Natural killer cell (primary cell): ENCODE measurements at regions not wholly inside any gene's neighbourhood (a gene's known extent, or its start where the extent isn't known, plus 50 kb on each side); places are given as distances from the start of the nearest gene placed in this dataset.

ENCODE experiments used
- ATAC-seq, 3 donors: fragments of 150-1000 bp in 2 of 3; fragments of 200-7000 bp in 1 of 3; cut with Tn5 transposase; 1 replicate in 1 of 3; 2 replicates in 2 of 3; pipeline ENCODE4 v1.10.0; 2021; ENCODE audit warnings: mild to moderate bottlenecking in 2 of 3, moderate library complexity in 2 of 3
- DNase-seq, 2 donors: peaks; one replicate each; pipeline versions ENCODE4 v3.0.0 to v3.0.0-alpha.2; 2013 to 2021; ENCODE audit warnings: mixed read lengths in 1 of 2
- H3K27ac ChIP-seq: one replicate; pipeline ENCODE4 v1.5.1; 2013; ENCODE audit warnings: mild to moderate bottlenecking, low read length
- H3K27me3 ChIP-seq: one replicate; pipeline ENCODE4 v1.6.1; 2013; ENCODE audit warnings: low read length; ENCODE audit not compliant: control insufficient read depth, insufficient read depth
- H3K36me3 ChIP-seq: one replicate; pipeline ENCODE4 v1.6.1; 2013; ENCODE audit warnings: low read length; ENCODE audit not compliant: control insufficient read depth, insufficient read depth
- H3K4me1 ChIP-seq: one replicate; pipeline ENCODE4 v1.6.1; 2013; ENCODE audit warnings: low read length; ENCODE audit not compliant: control insufficient read depth, insufficient read depth
- H3K4me3 ChIP-seq: one replicate; pipeline ENCODE4 v1.5.1; 2013; ENCODE audit warnings: low read length
- H3K9me3 ChIP-seq: one replicate; pipeline ENCODE4 v1.6.1; 2013; ENCODE audit warnings: low read length; ENCODE audit not compliant: control insufficient read depth, insufficient read depth
- H3K27ac Mint-ChIP-seq, 2 donors: one replicate each; pipeline ENCODE4 v1.8.0; 2022; ENCODE audit warnings: mild to moderate bottlenecking in 2 of 2, mixed read lengths in 2 of 2, moderate library complexity in 1 of 2
- H3K27me3 Mint-ChIP-seq, 2 donors: one replicate each; pipeline ENCODE4 v1.8.0; 2022; ENCODE audit warnings: low read depth in 2 of 2, mixed read lengths in 2 of 2
- H3K36me3 Mint-ChIP-seq: one replicate; pipeline ENCODE4 v1.8.0; 2022; ENCODE audit warnings: mixed read lengths
- H3K4me1 Mint-ChIP-seq, 2 donors: one replicate each; pipeline ENCODE4 v1.8.0; 2022; ENCODE audit warnings: mixed read lengths in 2 of 2
- H3K4me3 Mint-ChIP-seq: one replicate; pipeline ENCODE4 v1.8.0; 2022; ENCODE audit warnings: mild to moderate bottlenecking, moderate library complexity, mixed read lengths
- H3K9me3 Mint-ChIP-seq, 2 donors: one replicate each; pipeline ENCODE4 v1.8.0; 2022; ENCODE audit warnings: mixed read lengths in 2 of 2
- CTCF ChIP-seq: fragments of 200-600 bp; IDR thresholded peaks from one replicate; pipeline ENCODE4 v1.8.0; 2022; ENCODE audit warnings: antibody characterized with exemption
- WGBS: methylation state at CpG from one replicate; pipeline ENCODE4 v1.1.7; 2013; ENCODE audit warnings: missing lambda C conversion rate; ENCODE audit not compliant: insufficient coverage; 5-methylcytosine and 5-hydroxymethylcytosine counted together
- intact Hi-C: fragments of 100-400 bp; cut with micrococcal nuclease; formaldehyde crosslinking; loops from one replicate; pipeline ENCODE4 v1.14.2; 2022

GRCh38 chr14:48113713-48114112 is 438.3 kb upstream of the MDGA2 start:
- Histone ChIP-seq H3K9me3 (no peaks in the 10 kb centered on the region), H3K4me3 (no peak overlapping the region), H3K4me1 (no peaks in the 10 kb centered on the region), H3K36me3 (no peaks in the 10 kb centered on the region), H3K27me3 (no peaks in the 10 kb centered on the region), H3K27ac (no peak overlapping the region)
- no peak for TF ChIP-seq CTCF
- H3K4me3 Mint-ChIP-seq, result no peak overlapping the region
- peaks cover 11 to 15% of the 10 kb centered on the region in 2 donors for H3K9me3 Mint-ChIP-seq
- H3K27me3 Mint-ChIP-seq, result no peaks in the 10 kb centered on the region
- intact Hi-C loops, result no loop called here
- no peaks in the 10 kb centered on the region for H3K36me3 Mint-ChIP-seq
- H3K27ac Mint-ChIP-seq, result no peak overlapping the region
- ATAC-seq, result no peak
- H3K4me1 Mint-ChIP-seq, result no peaks in the 10 kb centered on the region
- 78% methylated on average over 3 of the region's 6 CpGs for WGBS
- no peak for DNase-seq

- WGBS, result 73% methylated on average over 3 of the region's 3 CpGs
- Histone ChIP-seq H3K27me3 (no peaks in the 10 kb centered on the region), H3K9me3 (no peaks in the 10 kb centered on the region), H3K4me3 (no peak overlapping the region), H3K27ac (no peak overlapping the region), H3K4me1 (no peaks in the 10 kb centered on the region), H3K36me3 (no peaks in the 10 kb centered on the region)
- no peak for ATAC-seq
- no peak for TF ChIP-seq CTCF
- Mint-ChIP-seq H3K4me1 (no peaks in the 10 kb centered on the region), H3K27ac (no peak overlapping the region), H3K27me3 (no peaks in the 10 kb centered on the region), H3K9me3 (peaks cover 9 to 15% of the 10 kb centered on the region in 2 donors), H3K36me3 (no peaks in the 10 kb centered on the region), H3K4me3 (no peak overlapping the region)
- intact Hi-C loops, result no loop called here
- no peak for DNase-seq
Measured at GRCh38 chr14:48111151-48111550, 435.7 kb upstream of the MDGA2 start.

GRCh38 chr14:48107646-48108045 is 432.2 kb upstream of the MDGA2 start:
- no peaks in the 10 kb centered on the region for H3K36me3 Mint-ChIP-seq
- H3K27me3 Mint-ChIP-seq, result no peaks in the 10 kb centered on the region
- Histone ChIP-seq H3K27me3 (no peaks in the 10 kb centered on the region), H3K4me1 (no peaks in the 10 kb centered on the region), H3K4me3 (no peak overlapping the region), H3K9me3 (no peaks in the 10 kb centered on the region), H3K36me3 (no peaks in the 10 kb centered on the region), H3K27ac (no peak overlapping the region)
- no peak overlapping the region for H3K4me3 Mint-ChIP-seq
- ATAC-seq, result no peak
- no peak overlapping the region for H3K27ac Mint-ChIP-seq
- no peak for DNase-seq
- peaks cover 14 to 21% of the 10 kb centered on the region in 2 donors for H3K9me3 Mint-ChIP-seq
- 93% methylated on average over 1 of the region's 1 CpG for WGBS
- H3K4me1 Mint-ChIP-seq, result no peaks in the 10 kb centered on the region
- intact Hi-C loops, result no loop called here
- TF ChIP-seq CTCF, result no peak

- H3K27ac Mint-ChIP-seq, result no peak overlapping the region
- ATAC-seq (no peak), DNase-seq (no peak)
- H3K4me3 ChIP-seq, result no peak overlapping the region
- H3K27me3 ChIP-seq, result no peaks in the 10 kb centered on the region
- H3K9me3 Mint-ChIP-seq, result peaks cover 16 to 24% of the 10 kb centered on the region in 2 donors
- intact Hi-C loops, result no loop called here
- TF ChIP-seq CTCF, result no peak
- peaks cover 20% of the 10 kb centered on the region for H3K36me3 Mint-ChIP-seq
- no peaks in the 10 kb centered on the region for H3K4me1 Mint-ChIP-seq
- H3K4me3 Mint-ChIP-seq, result no peak overlapping the region
- peaks cover 5% of the 10 kb centered on the region for H3K9me3 ChIP-seq
- no peaks in the 10 kb centered on the region for H3K4me1 ChIP-seq
- H3K36me3 ChIP-seq, result no peaks in the 10 kb centered on the region
- H3K27ac ChIP-seq, result no peak overlapping the region
- 76% methylated on average over 1 of the region's 2 CpGs for WGBS
- no peaks in the 10 kb centered on the region for H3K27me3 Mint-ChIP-seq
Measured at GRCh38 chr14:48096897-48097296, 421.5 kb upstream of the MDGA2 start.
